GM12891 (cell line): ENCODE measurements at regions not wholly inside any gene's neighbourhood (a gene's known extent, or its start where the extent isn't known, plus 50 kb on each side); places are given as distances from the start of the nearest gene placed in this dataset.
"Not testable (repeated sequence)": the region's sequence is repeated elsewhere in the genome, so short reads cannot be mapped to it uniquely, and the experiment has no call there.

Source experiments
- POLR2A ChIP-seq: IDR thresholded peaks from 2 replicates; pipeline ENCODE4 v1.6.1; 2011; ENCODE audit warnings: low read depth, low read length, control low read depth
- POLR2AphosphoS5 ChIP-seq: IDR thresholded peaks from 2 replicates; pipeline ENCODE4 v1.6.1; 2011; ENCODE audit warnings: low read depth, low read length, control low read depth
- SPI1 ChIP-seq: IDR thresholded peaks from 2 replicates; pipeline ENCODE4 v1.6.1; 2011; ENCODE audit warnings: low read depth, low read length, control low read depth
- TAF1 ChIP-seq: IDR thresholded peaks from 2 replicates; pipeline ENCODE4 v1.6.1; 2011; ENCODE audit warnings: low read depth, low read length, control low read depth

DNA sequence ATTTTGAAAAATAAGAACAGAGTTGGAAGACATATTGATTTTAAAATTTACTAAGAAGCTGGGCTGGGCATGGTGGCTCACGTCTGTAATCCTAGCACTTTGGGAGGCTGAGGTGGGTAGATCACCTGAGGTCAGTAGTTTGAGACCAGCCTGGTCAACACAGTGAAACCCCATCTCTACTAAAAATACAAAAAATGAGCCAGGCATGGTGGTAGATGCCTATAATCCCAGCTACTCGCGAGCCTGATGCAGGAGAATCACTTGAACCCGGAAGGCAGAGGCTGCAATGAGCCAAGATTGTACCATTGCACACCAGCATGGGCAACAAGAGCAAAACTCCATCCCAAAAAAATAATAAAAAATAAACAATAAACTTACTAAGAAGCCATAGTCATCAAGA, 262.5 kb downstream of the GOLGA6L6 start:
- not testable (repeated sequence) for TF ChIP-seq POLR2A, POLR2AphosphoS5, TAF1, SPI1
